NT2/D1 (cell line): ENCODE measurements at regions not wholly inside any gene's neighbourhood (a gene's known extent, or its start where the extent isn't known, plus 50 kb on each side); places are given as distances from the start of the nearest gene placed in this dataset.

Source experiments
- DNase-seq: peaks from one replicate; pipeline ENCODE4 v3.0.0-alpha.2; 2011; ENCODE audit warnings: low read depth, low spot score
- H3K27me3 ChIP-seq: 2 replicates; pipeline ENCODE4 v1.6.0; 2011; ENCODE audit warnings: mild to moderate bottlenecking; ENCODE audit not compliant: insufficient read length, insufficient read depth
- H3K36me3 ChIP-seq: 2 replicates; pipeline ENCODE4 v1.6.1; 2011; ENCODE audit warnings: mild to moderate bottlenecking, low read length, mixed read lengths; ENCODE audit not compliant: insufficient read depth, insufficient read length
- H3K4me1 ChIP-seq: 2 replicates; pipeline ENCODE4 v1.5.1; 2011; ENCODE audit not compliant: insufficient read depth, insufficient read length
- H3K4me3 ChIP-seq: 2 replicates; pipeline ENCODE4 v1.5.1; 2011; ENCODE audit warnings: low read depth; ENCODE audit not compliant: insufficient read length
- H3K9ac ChIP-seq: 2 replicates; pipeline ENCODE4 v1.6.0; 2011; ENCODE audit warnings: low read depth; ENCODE audit not compliant: insufficient read length
- H3K9me3 ChIP-seq: 2 replicates; pipeline ENCODE4 v1.5.1; 2011; ENCODE audit warnings: mild to moderate bottlenecking, low read length; ENCODE audit not compliant: insufficient read depth
- SUZ12 ChIP-seq: IDR thresholded peaks from 2 replicates; pipeline ENCODE4 v1.6.1; 2011; ENCODE audit not compliant: insufficient read length, insufficient read depth; ENCODE audit errors: extremely low read depth
- YY1 ChIP-seq: IDR thresholded peaks from 2 replicates; pipeline ENCODE4 v1.6.1; 2011; ENCODE audit not compliant: insufficient read length, insufficient read depth
- ZNF274 ChIP-seq: IDR thresholded peaks from 2 replicates; pipeline ENCODE4 v1.6.1; 2011; ENCODE audit warnings: mild to moderate bottlenecking, low read depth, low read length

DNA sequence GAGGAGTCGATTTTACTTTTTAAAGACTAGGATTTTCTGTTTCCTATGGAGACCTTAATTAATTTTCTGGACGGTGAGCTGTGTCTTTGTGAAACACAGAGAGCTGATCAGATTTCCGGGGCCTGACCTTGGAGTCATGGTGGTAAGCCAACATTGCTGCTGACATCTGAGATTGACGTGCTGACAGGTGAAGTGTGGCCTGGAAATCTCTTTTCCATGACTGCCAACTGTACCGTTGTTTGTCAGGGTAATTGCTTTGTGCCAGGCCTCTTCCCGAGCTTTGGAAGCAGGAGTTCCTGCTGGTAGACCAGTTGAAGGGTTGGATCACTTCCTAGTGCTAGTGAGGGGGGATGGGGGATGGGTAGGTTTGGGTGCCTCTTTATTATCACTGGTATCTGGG is 71.2 kb downstream of the ADRA2A start:
- Histone ChIP-seq H3K27me3 (no peaks in the 10 kb centered on the region), H3K4me1 (no peaks in the 10 kb centered on the region), H3K36me3 (no peaks in the 10 kb centered on the region), H3K9ac (no peak overlapping the region), H3K9me3 (no peaks in the 10 kb centered on the region), H3K4me3 (no peak overlapping the region)
- DNase-seq, result no peak
- TF ChIP-seq YY1 (no peak), ZNF274 (no peak), SUZ12 (no peak)

DNA sequence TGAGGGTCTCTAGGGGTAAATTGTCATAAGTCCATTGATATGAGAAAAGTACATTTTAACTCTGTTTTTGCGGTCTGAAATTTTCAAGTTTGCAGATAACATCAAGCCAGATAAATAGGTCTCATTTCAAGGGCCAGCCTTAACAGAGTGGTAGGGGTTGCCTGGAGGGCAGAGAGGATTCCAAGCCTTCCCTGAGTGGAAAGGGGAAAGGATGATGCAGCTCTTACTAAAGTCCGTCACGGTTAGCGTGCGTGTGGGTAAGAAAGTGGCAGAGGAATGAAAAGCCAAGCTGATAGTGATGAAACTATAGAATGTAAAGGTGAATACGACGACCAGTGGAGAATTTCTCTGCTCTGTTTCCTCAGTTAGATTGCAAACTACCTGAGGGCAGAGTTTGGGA is 71.6 kb downstream of the ADRA2A start:
- no peaks in the 10 kb centered on the region for H3K9me3 ChIP-seq
- H3K4me3 ChIP-seq, result no peak overlapping the region
- DNase-seq, result no peak
- H3K9ac ChIP-seq, result no peak overlapping the region
- no peaks in the 10 kb centered on the region for H3K27me3 ChIP-seq
- TF ChIP-seq YY1, result no peak
- TF ChIP-seq ZNF274, result no peak
- no peak for TF ChIP-seq SUZ12
- H3K4me1 ChIP-seq, result no peaks in the 10 kb centered on the region
- no peaks in the 10 kb centered on the region for H3K36me3 ChIP-seq

DNA sequence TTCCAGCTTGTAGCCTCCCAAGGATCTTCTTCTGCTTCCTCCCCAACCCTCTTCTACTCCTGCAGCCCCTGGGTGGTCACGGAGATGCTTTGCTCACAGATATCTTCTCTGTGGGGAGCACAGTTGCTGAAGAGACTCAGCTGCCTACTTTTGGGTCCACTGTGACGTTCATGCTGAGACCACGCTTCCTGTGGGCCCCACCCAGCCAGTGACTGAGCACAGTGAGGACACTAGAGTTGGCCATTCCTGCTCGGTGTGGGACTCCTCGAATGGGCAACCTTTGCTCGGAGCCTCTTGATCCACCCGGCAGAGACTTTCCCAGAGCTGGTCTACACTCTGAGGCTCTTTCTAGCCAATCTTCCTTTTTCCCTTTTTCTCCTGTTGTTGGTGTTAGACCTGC is 73.9 kb downstream of the ADRA2A start:
- Histone ChIP-seq H3K4me3 (no peak overlapping the region), H3K9me3 (no peaks in the 10 kb centered on the region), H3K36me3 (no peaks in the 10 kb centered on the region), H3K9ac (no peak overlapping the region), H3K4me1 (no peaks in the 10 kb centered on the region), H3K27me3 (no peaks in the 10 kb centered on the region)
- no peak for DNase-seq
- TF ChIP-seq ZNF274, result no peak
- TF ChIP-seq SUZ12, result no peak
- TF ChIP-seq YY1, result no peak

DNA sequence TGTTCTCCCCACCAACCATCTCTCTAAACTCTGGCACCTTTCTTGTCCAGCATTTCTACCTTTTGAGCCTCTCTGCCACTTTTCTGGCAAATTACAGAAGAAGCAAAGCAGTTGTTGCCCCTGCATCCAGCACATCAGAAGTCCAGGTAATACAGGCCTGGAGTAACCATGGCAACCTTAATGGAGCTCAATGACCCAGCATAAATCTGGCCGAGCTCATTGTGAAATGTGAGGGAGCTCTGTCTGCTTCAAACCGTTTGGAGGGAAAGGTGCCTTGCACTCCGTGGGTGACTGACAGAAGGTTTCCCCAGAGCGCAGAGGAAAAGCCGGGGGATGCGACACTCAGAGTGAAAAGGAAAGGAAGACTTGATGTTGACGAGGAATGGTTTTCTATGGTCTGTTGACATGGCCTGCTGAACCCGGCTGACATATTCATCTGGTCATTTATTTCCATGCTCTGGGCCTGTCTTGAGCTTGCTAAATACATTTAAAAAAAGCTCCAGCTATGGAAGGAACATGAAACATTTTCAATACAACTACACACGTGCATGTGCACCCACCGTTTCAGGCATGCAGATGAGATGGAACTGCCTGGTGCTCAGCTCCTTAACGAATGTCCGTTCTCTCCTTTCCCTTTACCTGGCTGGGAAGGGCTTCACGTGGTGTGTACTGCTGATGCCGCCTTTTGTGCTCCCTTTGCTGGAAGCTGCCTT is 74.9 kb downstream of the ADRA2A start:
- H3K36me3 ChIP-seq, result no peaks in the 10 kb centered on the region
- DNase-seq, result no peak

DNA sequence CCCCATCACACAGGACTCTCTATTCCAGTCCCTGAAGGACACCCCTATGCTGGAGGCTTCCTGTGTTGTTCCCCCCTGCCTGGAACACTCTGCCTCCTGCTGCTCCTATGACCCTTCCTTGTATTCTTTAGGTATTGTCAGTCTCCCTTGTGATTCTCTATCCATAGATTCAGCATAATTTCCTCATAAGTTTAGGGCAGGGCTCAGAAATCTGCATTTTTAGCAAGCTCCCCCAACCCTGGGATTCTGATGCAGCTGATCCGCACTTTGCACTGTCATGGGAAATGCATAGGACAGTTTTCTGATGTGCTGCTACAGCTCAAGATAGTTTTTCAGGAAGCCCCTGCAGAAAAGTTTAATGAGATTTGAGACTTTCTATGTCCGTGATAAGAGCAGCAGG is 79.9 kb downstream of the ADRA2A start:
- no peak for TF ChIP-seq YY1
- no peak for TF ChIP-seq SUZ12
- no peak for TF ChIP-seq ZNF274
- no peak for DNase-seq
- no peak overlapping the region for H3K4me3 ChIP-seq
- no peaks in the 10 kb centered on the region for H3K27me3 ChIP-seq
- no peak overlapping the region for H3K9ac ChIP-seq
- no peaks in the 10 kb centered on the region for H3K9me3 ChIP-seq
- no peaks in the 10 kb centered on the region for H3K36me3 ChIP-seq
- H3K4me1 ChIP-seq, result no peaks in the 10 kb centered on the region

More for the DNA sequence above, 74.9 kb downstream of the ADRA2A start:
- TF ChIP-seq YY1 (no peak), SUZ12 (no peak), ZNF274 (no peak)
- Histone ChIP-seq H3K9me3 (no peaks in the 10 kb centered on the region), H3K9ac (no peak overlapping the region), H3K4me1 (no peaks in the 10 kb centered on the region), H3K4me3 (no peak overlapping the region), H3K27me3 (no peaks in the 10 kb centered on the region)

DNA sequence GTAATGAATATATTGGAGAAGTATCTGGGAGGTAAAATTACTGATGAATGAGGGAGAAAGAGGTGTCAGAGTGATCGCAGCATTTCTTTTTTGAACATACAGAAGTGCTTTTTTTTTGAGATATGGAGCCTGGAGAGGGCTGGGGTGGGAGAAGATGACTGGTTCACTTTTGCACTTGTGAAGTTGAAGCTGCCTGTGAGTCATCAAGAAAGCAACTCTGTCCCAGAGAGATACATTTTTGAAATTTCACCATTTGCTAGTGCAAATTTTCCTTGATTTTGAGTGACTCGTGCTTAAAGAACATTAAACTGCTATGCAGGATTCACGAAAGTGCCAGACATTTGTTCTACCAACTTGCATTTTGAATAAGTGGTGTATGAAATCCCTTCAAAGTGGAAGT is 81.8 kb downstream of the ADRA2A start:
- no peak overlapping the region for H3K4me3 ChIP-seq
- DNase-seq, result no peak
- no peaks in the 10 kb centered on the region for H3K27me3 ChIP-seq
- H3K9me3 ChIP-seq, result no peaks in the 10 kb centered on the region
- no peak for TF ChIP-seq SUZ12
- no peak for TF ChIP-seq YY1
- no peak for TF ChIP-seq ZNF274
- H3K4me1 ChIP-seq, result no peaks in the 10 kb centered on the region
- no peak overlapping the region for H3K9ac ChIP-seq
- H3K36me3 ChIP-seq, result no peaks in the 10 kb centered on the region

DNA sequence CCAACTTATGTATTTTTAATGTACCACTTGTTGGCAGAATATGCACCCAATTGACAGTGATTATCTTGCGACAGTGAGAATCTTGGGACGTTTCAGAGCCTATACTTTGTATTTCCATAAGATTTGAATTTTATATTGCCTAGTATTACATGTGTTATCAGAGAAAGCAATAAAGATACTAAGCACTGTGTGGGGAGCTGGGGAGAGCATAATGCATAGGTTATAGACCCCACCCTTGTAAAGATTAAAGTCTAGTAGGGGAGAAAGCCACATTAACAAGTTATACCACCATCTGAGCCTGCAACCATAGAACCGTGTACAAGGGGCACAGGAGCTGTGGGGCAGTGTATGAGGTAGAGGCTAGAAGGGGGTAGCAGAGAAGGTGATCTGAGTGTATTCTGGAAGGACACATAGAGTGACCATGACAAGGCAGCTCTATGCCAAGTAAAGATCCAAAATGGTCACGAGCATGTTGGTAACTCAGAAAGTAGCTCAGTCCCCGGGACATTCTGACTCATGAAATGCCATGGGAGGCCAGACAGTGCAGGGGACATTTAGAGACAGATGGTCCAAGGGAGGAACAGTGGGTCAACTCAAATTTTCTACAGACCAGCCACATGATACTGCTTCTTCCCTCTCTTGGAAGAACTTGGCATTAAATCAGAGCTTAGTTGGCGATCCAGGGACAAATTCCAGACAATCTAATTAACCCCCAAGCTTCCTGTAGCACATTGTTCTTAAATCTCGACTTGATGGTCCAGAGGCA is 84.5 kb downstream of the ADRA2A start:
- no peak for TF ChIP-seq ZNF274
- TF ChIP-seq SUZ12, result no peak
- TF ChIP-seq YY1, result no peak
- Histone ChIP-seq H3K4me3 (no peak overlapping the region), H3K9me3 (no peaks in the 10 kb centered on the region), H3K36me3 (no peaks in the 10 kb centered on the region), H3K4me1 (no peaks in the 10 kb centered on the region), H3K9ac (no peak overlapping the region), H3K27me3 (no peaks in the 10 kb centered on the region)
- DNase-seq, result no peak
